Stimulated activated CD8-positive, alpha-beta memory T cell treated with anti-CD3 and anti-CD28 coated beads, Interleukin-7, amount 100 ng/mL, for 4 hours (primary cell): ENCODE measurements at regions not wholly inside any gene's neighbourhood (a gene's known extent, or its start where the extent isn't known, plus 50 kb on each side); places are given as distances from the start of the nearest gene placed in this dataset.
"Not testable (repeated sequence)": the region's sequence is repeated elsewhere in the genome, so short reads cannot be mapped to it uniquely, and the experiment has no call there.

ENCODE experiments used
- DNase-seq, 2 donors: peaks; one replicate each; pipeline ENCODE4 v3.0.0-alpha.2; 2020; ENCODE audit warnings: low read depth in 2 of 2

GRCh38 chr4:83213640-83214039 lies 71.0 kb downstream of the COQ2 start:
- DNase-seq, result no peak

- DNase-seq, result peak; percentile 40 to 57
Observed at GRCh38 chr4:83212041-83212851, 72.4 kb downstream of the COQ2 start.

GRCh38 chr4:83209419-83209818 lies 75.2 kb downstream of the COQ2 start:
- DNase-seq, result no peak

- no peak for DNase-seq
Observed at GRCh38 chr4:83208371-83209365, 75.9 kb downstream of the COQ2 start.

GRCh38 chr4:83207497-83208101 lies 77.0 kb downstream of the COQ2 start:
- no peak for DNase-seq

GRCh38 chr4:83205760-83206159 lies 78.8 kb downstream of the COQ2 start:
- DNase-seq, result no peak

- no peak for DNase-seq
Observed at GRCh38 chr4:83204731-83205130, 79.9 kb downstream of the COQ2 start.

GRCh38 chr4:83201761-83202160 lies 82.8 kb downstream of the COQ2 start:
- DNase-seq, result no peak

- DNase-seq, result no peak
Observed at GRCh38 chr4:83197555-83198235, 83.2 kb upstream of the PLAC8 start.

GRCh38 chr4:83196921-83197320 lies 82.4 kb upstream of the PLAC8 start:
- no peak for DNase-seq

- no peak for DNase-seq
Observed at GRCh38 chr4:83195269-83195668, 80.7 kb upstream of the PLAC8 start.

- not testable (repeated sequence) for DNase-seq
Observed at GRCh38 chr4:83194588-83194987, 80.1 kb upstream of the PLAC8 start.

GRCh38 chr4:83192634-83193033 lies 78.1 kb upstream of the PLAC8 start:
- DNase-seq, result no peak

GRCh38 chr4:83191026-83191425 lies 76.5 kb upstream of the PLAC8 start:
- DNase-seq, result no peak

- DNase-seq, result no peak
Observed at GRCh38 chr4:83189631-83190136, 75.2 kb upstream of the PLAC8 start.

GRCh38 chr4:83180431-83180968 lies 66.0 kb upstream of the PLAC8 start:
- no peak for DNase-seq

- DNase-seq, result no peak
Observed at GRCh38 chr4:83179205-83179604, 64.7 kb upstream of the PLAC8 start.

- no peak for DNase-seq
Observed at GRCh38 chr4:83178029-83178428, 63.5 kb upstream of the PLAC8 start.

- no peak for DNase-seq
Observed at GRCh38 chr4:83177182-83177581, 62.7 kb upstream of the PLAC8 start.

- no peak for DNase-seq
Observed at GRCh38 chr4:83174844-83175414, 60.4 kb upstream of the PLAC8 start.

- no peak for DNase-seq
Observed at GRCh38 chr4:83172371-83172770, 57.8 kb upstream of the PLAC8 start.
